ENCODE measurements at regions not wholly inside any gene's neighbourhood (a gene's known extent, or its start where the extent isn't known, plus 50 kb on each side); places are given as distances from the start of the nearest gene placed in this dataset.
"Not testable (repeated sequence)": the region's sequence is repeated elsewhere in the genome, so short reads cannot be mapped to it uniquely, and the experiment has no call there.

- Histone ChIP-seq H3F3A (ENCODE audit: insufficient read depth, low read length) (no peaks in the 10 kb centered on the region; the same call in 1 of the 2 replicates), H3K27me3 (ENCODE audit: insufficient read depth, low read length) (no peaks in the 10 kb centered on the region), H3K4me3 (ENCODE audit: low read depth, low read length, poor library complexity, severe bottlenecking) (no peak overlapping the region), H3K9ac (ENCODE audit: low read length) (no peak overlapping the region), H3K27ac (ENCODE audit: low read depth, low read length, poor library complexity, severe bottlenecking) (no peak overlapping the region), H3K4me1 (ENCODE audit: insufficient read depth, low read length, severe bottlenecking) (no peaks in the 10 kb centered on the region), H3K36me3 (ENCODE audit: insufficient read depth, low read length) (no peaks in the 10 kb centered on the region), H3K4me2 (ENCODE audit: low read length) (no peak overlapping the region), H4K20me1 (ENCODE audit: insufficient read depth, low read length) (no peaks in the 10 kb centered on the region), H3K9me3 (ENCODE audit: low read length) (no peaks in the 10 kb centered on the region), H2AFZ (ENCODE audit: low read length) (no peak overlapping the region), H3K9me2 (ENCODE audit: low read depth, low read length) (no peaks in the 10 kb centered on the region), H3K79me2 (ENCODE audit: insufficient read depth, low read length) (no peaks in the 10 kb centered on the region)
- TF ChIP-seq CTCF (IDR thresholded peaks at IDR 0.05; ENCODE audit: low read length) (no peak), EZH2 (IDR thresholded peaks at IDR 0.05; ENCODE audit: borderline replicate concordance, low read length) (no peak)
Observed at GRCh38 chr5:163350083-163350482, 87.3 kb upstream of the CCNG1 start.

GRCh38 chr5:163352531-163352930 lies 84.9 kb upstream of the CCNG1 start:
- H3K4me3 ChIP-seq (ENCODE audit: low read depth, low read length, poor library complexity, severe bottlenecking) = no peak overlapping the region

GRCh38 chr5:163355811-163356210 lies 81.6 kb upstream of the CCNG1 start:
- not testable (repeated sequence) for H3K27ac ChIP-seq (ENCODE audit: low read depth, low read length, poor library complexity, severe bottlenecking); H3K4me3 ChIP-seq (ENCODE audit: low read depth, low read length, poor library complexity, severe bottlenecking); H4K20me1 ChIP-seq (ENCODE audit: insufficient read depth, low read length); H3K27me3 ChIP-seq (ENCODE audit: insufficient read depth, low read length); H3K36me3 ChIP-seq (ENCODE audit: insufficient read depth, low read length); H3K9ac ChIP-seq (ENCODE audit: low read length); H2AFZ ChIP-seq (ENCODE audit: low read length); H3F3A ChIP-seq (ENCODE audit: insufficient read depth, low read length); H3K4me2 ChIP-seq (ENCODE audit: low read length); H3K79me2 ChIP-seq (ENCODE audit: insufficient read depth, low read length); H3K9me3 ChIP-seq (ENCODE audit: low read length); H3K4me1 ChIP-seq (ENCODE audit: insufficient read depth, low read length, severe bottlenecking); H3K9me2 ChIP-seq (ENCODE audit: low read depth, low read length)

More at GRCh38 chr5:163352531-163352930, 84.9 kb upstream of the CCNG1 start:
- no peaks in the 10 kb centered on the region; the same call in 1 of the 2 replicates for H3F3A ChIP-seq (ENCODE audit: insufficient read depth, low read length)
- H3K27ac ChIP-seq (ENCODE audit: low read depth, low read length, poor library complexity, severe bottlenecking) = no peak overlapping the region
- H3K9me2 ChIP-seq (ENCODE audit: low read depth, low read length) = no peaks in the 10 kb centered on the region
- no peaks in the 10 kb centered on the region for H3K9me3 ChIP-seq (ENCODE audit: low read length)
- H3K4me2 ChIP-seq (ENCODE audit: low read length) = no peak overlapping the region
- no peaks in the 10 kb centered on the region for H3K36me3 ChIP-seq (ENCODE audit: insufficient read depth, low read length)
- H3K79me2 ChIP-seq (ENCODE audit: insufficient read depth, low read length) = no peaks in the 10 kb centered on the region
- H2AFZ ChIP-seq (ENCODE audit: low read length) = no peak overlapping the region
- H3K4me1 ChIP-seq (ENCODE audit: insufficient read depth, low read length, severe bottlenecking) = no peaks in the 10 kb centered on the region
- no peak overlapping the region for H3K9ac ChIP-seq (ENCODE audit: low read length)
- no peaks in the 10 kb centered on the region for H4K20me1 ChIP-seq (ENCODE audit: insufficient read depth, low read length)
- no peaks in the 10 kb centered on the region for H3K27me3 ChIP-seq (ENCODE audit: insufficient read depth, low read length)
- no peak for TF ChIP-seq EZH2 (IDR thresholded peaks at IDR 0.05; ENCODE audit: borderline replicate concordance, low read length)
- no peak for TF ChIP-seq CTCF (IDR thresholded peaks at IDR 0.05; ENCODE audit: low read length)

GRCh38 chr5:163357636-163358035 lies 79.8 kb upstream of the CCNG1 start:
- no peaks in the 10 kb centered on the region for H3K9me3 ChIP-seq (ENCODE audit: low read length)
- no peak overlapping the region for H3K27ac ChIP-seq (ENCODE audit: low read depth, low read length, poor library complexity, severe bottlenecking)

More at GRCh38 chr5:163357636-163358035, 79.8 kb upstream of the CCNG1 start:
- H3K9ac ChIP-seq (ENCODE audit: low read length) = no peak overlapping the region
- no peaks in the 10 kb centered on the region for H4K20me1 ChIP-seq (ENCODE audit: insufficient read depth, low read length)
- TF ChIP-seq EZH2 (IDR thresholded peaks at IDR 0.05; ENCODE audit: borderline replicate concordance, low read length) = no peak
- TF ChIP-seq CTCF (IDR thresholded peaks at IDR 0.05; ENCODE audit: low read length) = no peak
- no peaks in the 10 kb centered on the region for H3K36me3 ChIP-seq (ENCODE audit: insufficient read depth, low read length)
- H3K4me1 ChIP-seq (ENCODE audit: insufficient read depth, low read length, severe bottlenecking) = no peaks in the 10 kb centered on the region
- H3K4me2 ChIP-seq (ENCODE audit: low read length) = no peak overlapping the region
- H3K9me2 ChIP-seq (ENCODE audit: low read depth, low read length) = no peaks in the 10 kb centered on the region
- no peaks in the 10 kb centered on the region for H3K27me3 ChIP-seq (ENCODE audit: insufficient read depth, low read length)
- no peaks in the 10 kb centered on the region for H3F3A ChIP-seq (ENCODE audit: insufficient read depth, low read length)
- no peaks in the 10 kb centered on the region for H3K79me2 ChIP-seq (ENCODE audit: insufficient read depth, low read length)
- H2AFZ ChIP-seq (ENCODE audit: low read length) = no peak overlapping the region
- no peak overlapping the region for H3K4me3 ChIP-seq (ENCODE audit: low read depth, low read length, poor library complexity, severe bottlenecking)

Data from OCI-LY1 (cell line).